GM04503 (cell line): ENCODE measurements at regions not wholly inside any gene's neighbourhood (a gene's known extent, or its start where the extent isn't known, plus 50 kb on each side); places are given as distances from the start of the nearest gene placed in this dataset.

ENCODE experiments used
- DNase-seq: peaks from one replicate; pipeline ENCODE4 v3.0.0-alpha.2; 2012; ENCODE audit warnings: low read depth

GRCh38 chr16:85403693-85404092, 209.4 kb upstream of the GSE1 start:
- no peak for DNase-seq

DNA sequence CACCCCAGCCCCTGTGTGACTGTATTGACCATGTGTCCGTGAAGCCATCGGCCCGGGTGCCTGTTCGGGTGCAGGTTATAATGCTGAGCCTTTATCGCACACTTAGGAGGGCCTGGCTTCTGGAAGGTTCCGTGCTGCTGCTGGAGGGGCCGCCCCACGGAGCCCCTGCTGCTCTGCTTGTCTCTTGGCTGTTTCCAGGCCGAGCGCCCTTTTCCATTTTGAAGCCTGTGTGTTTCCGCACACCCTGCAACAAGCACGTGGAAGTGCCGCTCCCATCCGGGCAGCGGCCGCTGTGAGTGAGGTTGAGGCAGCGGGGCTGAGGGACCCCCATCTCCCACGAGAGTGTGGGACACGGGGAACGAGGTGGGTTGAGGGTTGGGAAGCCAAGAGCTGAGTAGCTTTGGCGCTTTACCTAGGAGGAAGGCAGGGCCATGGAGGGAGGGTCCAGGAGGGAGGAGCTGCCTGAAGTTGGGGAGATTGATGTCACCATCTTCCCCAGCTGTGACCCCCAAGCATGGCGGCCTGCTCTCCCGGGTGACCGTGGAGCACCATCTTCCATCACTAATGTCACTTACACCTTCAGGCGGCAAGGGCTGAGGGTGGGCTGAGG, 200.1 kb upstream of the GSE1 start:
- DNase-seq: no peak

GRCh38 chr16:85413691-85414663, 199.1 kb upstream of the GSE1 start:
- no peak for DNase-seq

DNA sequence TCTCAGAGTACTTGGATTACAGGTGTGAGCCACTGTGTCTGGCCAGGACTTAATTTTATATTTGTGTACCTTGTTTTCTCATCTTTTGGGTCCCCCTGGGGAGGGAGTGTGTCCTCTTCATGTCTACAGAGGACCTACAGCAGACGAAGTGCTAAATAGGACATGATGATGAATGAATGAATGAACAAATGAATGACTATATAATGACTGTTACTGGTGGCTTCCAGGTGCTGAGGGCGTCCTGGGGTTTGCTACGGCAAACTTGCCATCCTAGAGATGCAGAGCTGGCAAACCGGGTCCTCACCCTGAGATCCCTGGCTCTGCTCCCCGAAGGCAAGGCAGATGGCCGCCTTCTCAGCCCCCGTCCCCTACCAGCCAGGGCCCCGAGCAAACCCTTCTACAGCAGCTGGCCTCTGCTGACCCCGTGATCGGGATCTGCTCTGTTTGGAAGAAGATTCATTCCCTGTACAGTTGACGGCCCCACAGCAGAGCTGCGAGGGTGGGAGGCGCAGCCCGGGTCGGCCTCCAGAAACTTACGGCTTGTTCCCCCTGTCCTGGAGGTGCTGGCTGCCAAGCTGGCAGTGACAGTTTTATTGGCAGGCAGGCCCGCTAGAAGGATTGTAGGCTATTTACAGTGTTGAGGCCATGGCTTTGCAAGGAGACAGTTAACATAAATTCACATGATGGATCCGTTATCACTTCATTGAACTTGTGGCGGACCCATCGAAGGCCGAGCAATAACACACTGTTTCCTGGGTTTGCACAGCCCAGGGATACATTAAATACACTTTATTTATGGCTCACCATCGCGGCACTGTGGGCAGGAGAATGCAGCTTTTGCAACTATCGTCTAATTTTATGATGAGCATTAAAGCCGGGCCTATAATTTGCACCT, 197.7 kb upstream of the GSE1 start:
- DNase-seq: no peak

GRCh38 chr16:85416228-85417109, 196.7 kb upstream of the GSE1 start:
- no peak for DNase-seq

DNA sequence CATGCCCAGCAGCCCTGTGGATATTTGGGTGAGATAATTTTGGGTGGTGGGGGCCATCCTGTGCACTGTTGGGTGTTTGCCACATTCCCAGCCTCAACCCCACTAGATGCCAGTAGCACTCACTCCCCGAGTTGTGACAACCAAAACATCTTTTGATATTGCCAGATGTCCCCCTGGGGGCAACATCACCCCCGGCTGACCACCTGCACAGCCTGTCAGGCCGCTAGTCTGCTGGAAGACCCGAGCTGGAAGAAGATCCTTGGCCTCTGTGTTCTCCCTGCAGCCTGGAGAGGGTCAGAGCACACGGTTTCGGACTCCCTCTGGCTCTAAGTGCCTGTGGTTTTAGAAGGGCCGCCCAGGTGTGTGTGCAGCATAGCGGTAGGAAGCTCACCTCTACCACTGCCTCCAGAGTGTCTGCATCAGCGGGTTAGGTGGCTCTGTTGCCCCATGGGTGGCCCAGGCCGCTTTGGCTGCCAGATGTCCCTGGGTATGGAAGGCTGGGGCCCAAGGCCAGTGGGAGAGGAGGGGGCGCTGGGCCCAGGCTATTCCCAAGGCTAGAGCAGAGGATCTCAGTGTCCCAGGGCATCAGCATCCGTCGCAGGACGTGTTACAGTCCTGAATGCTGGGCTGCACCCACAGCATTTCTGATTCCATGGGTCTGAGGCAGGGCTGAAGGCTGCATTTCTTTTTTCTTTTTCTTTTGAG, 195.8 kb upstream of the GSE1 start:
- DNase-seq: no peak

- DNase-seq: no peak
Observed at GRCh38 chr16:85418978-85419491, 194.1 kb upstream of the GSE1 start.

DNA sequence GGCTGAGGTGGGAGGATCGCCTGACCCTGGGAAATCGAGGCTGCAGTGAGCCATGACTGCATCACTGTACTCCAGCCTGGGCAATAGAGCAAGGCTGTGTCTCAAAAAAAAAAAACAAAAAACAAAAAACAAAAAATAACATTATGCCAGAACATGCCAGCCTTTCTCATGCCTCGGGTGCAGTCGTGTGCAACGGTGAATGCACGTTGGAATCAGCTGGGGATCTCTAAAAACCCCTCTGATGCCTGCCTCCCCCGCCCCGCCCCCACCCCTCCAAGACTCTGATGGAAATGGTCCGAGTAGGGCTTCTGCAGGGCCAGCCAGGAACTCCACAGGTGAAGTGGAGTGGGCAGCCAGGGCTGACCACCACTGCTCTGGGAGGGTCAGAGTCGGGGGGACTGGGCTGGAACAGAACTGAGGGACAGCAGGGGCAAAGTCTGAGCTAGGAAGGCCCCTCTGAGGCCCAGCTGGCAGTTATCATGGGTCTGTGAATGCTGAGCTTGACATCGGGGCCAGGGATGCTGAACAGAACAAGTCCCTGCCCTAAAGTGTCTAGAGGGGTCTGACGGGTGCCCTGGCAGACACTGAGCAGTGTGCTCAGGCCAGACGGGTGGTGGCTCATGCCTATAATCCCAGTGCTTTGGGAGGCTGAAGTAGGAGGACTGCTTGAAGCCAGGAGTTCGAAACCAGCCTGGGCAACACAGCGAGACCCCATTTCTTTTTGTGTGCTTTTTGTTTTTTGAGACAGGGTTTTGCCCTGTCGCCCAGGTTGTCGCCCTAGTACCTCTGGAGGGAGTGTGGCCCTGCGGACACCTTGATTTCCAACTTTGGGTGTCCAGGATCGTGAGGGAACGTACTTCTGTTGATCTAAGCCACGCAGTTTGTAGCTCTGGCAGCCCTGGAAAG, 193.4 kb upstream of the GSE1 start:
- DNase-seq: no peak

- DNase-seq: no peak
Observed at GRCh38 chr16:85420501-85421337, 192.4 kb upstream of the GSE1 start.

DNA sequence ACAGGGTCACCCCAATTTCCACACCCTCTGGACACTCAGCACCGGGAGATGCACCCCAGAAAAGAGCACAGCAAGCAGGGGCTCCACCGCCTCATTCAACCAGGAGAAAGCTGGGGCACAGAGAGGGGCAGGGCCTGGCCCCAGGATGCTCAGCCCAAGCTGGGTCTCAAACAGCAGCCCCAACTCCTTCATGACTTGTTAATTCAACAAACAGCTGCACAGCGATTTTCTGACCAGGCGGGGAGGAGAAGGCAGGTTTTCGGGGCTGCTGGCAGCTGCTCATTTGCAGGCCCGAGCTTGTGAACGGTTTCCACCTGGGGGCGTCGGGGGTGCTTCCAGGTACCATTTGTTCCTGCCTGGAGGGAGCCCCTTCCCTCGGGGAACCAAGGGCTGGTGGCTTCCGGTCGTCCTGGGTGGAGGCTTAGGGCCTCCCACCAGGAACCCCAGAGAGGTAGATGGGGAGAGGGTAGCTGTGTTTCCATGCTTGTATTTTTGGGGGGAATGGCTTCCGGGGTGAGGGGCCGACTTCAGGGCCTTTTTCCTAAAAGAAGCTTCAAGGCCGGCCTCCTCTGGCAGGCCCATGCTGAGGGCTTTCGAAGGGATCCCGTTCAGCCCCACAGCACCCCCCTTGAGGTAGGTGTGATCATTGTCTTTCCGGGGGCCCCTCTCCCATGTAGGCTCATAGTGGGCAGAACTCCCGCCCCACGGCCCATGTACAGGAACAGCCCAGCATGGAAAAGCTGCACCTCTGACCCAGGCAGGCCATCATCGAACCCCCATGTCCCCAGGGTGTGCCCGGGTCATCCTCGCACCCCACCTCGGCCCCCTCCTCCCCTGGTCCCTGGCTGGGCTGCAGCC, 191.6 kb upstream of the GSE1 start:
- no peak for DNase-seq

- DNase-seq: no peak
Observed at GRCh38 chr16:85422196-85422631, 190.9 kb upstream of the GSE1 start.

- DNase-seq: no peak
Observed at GRCh38 chr16:85422632-85423550, 190.2 kb upstream of the GSE1 start.

- DNase-seq: no peak
Observed at GRCh38 chr16:85423631-85424030, 189.5 kb upstream of the GSE1 start.

- no peak for DNase-seq
Observed at GRCh38 chr16:85424260-85425073, 188.7 kb upstream of the GSE1 start.

DNA sequence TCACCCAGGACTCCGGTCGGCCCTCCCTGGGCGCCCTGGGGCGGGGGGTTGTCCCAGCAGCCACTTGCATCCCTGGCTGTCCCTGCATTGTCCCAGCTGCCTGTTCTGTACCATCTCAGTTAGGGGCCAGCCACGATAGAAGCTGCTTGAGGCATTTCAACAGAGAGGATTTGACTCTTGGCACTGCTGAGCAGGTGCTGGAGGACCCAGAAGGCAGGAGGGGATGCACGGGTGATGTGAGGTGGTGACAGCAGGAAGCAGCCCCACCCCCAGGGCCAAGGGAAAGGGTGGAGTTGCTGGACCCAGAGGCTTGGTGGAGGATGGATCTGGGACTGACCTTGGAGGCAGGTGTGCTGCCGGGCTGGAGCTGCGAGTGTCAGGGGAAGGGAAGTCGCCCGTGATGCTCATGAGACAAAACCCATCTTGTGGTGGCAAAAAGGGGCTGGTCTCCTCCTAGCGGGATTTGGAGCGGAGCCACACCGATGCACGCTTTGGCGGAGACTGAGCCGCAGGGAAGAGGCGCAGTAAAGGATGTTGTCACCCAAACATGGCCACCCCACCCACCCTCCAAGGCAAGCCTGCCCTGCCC, 188.0 kb upstream of the GSE1 start:
- DNase-seq: no peak
